Heart left ventricle (tissue), 16 donors: ENCODE measurements at regions not wholly inside any gene's neighbourhood (a gene's known extent, or its start where the extent isn't known, plus 50 kb on each side); places are given as distances from the start of the nearest gene placed in this dataset.

Experiments
- ATAC-seq, 4 donors: fragments of 200-7000 bp; cut with Tn5 transposase; one replicate each; pipeline ENCODE4 v1.9.1; 2020 to 2022; ENCODE audit warnings: moderate library complexity in 4 of 4, mild to moderate bottlenecking in 3 of 4, moderate number of reproducible peaks in 1 of 4
- DNase-seq, 5 donors: peaks; one replicate each; pipeline ENCODE4 v3.0.0-alpha.2; 2020
- H3K27ac ChIP-seq, 12 donors: fragments of 200-600 bp; sonication (generic) in 4 of 12; one replicate each; pipeline versions ENCODE4 v1.5.0 to v1.8.0; 2016 to 2022; ENCODE audit warnings: mild to moderate bottlenecking in 2 of 12
- H3K27me3 ChIP-seq, 9 donors: fragments of 200-600 bp; sonication (generic) in 2 of 9; one replicate each; pipeline versions ENCODE4 v1.5.1 to v1.8.0; 2016 to 2022; ENCODE audit warnings: mild to moderate bottlenecking in 3 of 9
- H3K36me3 ChIP-seq, 9 donors: fragments of 200-600 bp; sonication (generic) in 2 of 9; one replicate each; pipeline versions ENCODE4 v1.5.0 to v1.8.0; 2018 to 2022; ENCODE audit warnings: mild to moderate bottlenecking in 2 of 9
- H3K4me1 ChIP-seq, 12 donors: fragments of 200-600 bp; sonication (generic) in 4 of 12; one replicate each; pipeline versions ENCODE4 v1.5.0 to v1.8.0; 2016 to 2022; ENCODE audit warnings: mild to moderate bottlenecking in 3 of 12
- H3K4me3 ChIP-seq, 12 donors: fragments of 200-600 bp; sonication (generic) in 4 of 12; one replicate each; pipeline versions ENCODE4 v1.5.0 to v1.8.0; 2017 to 2022; ENCODE audit warnings: mild to moderate bottlenecking in 9 of 12, moderate library complexity in 4 of 12
- H3K9me3 ChIP-seq, 12 donors: fragments of 200-600 bp; sonication (generic) in 4 of 12; one replicate each; pipeline versions ENCODE4 v1.5.0 to v1.8.0; 2016 to 2022; ENCODE audit warnings: mild to moderate bottlenecking in 1 of 12
- CTCF ChIP-seq, 12 donors: fragments of 200-600 bp; sonication (generic) in 4 of 12; IDR thresholded peaks; one replicate each; pipeline versions ENCODE4 v1.5.0 to v1.8.0; 2018 to 2022; ENCODE audit warnings: antibody characterized with exemption in 12 of 12, mild to moderate bottlenecking in 5 of 12
- POLR2A ChIP-seq, 2 donors: fragments of 450-650 bp; IDR thresholded peaks; one replicate each; pipeline ENCODE4 v1.6.1; 2017; ENCODE audit warnings: antibody characterized with exemption in 2 of 2, mild to moderate bottlenecking in 2 of 2, moderate library complexity in 2 of 2
- WGBS, 4 donors: extraction: QIAGEN DNeasy Blood & Tissue Kit in 2 of 4; methylation state at CpG; one replicate each; pipeline versions ENCODE4 v1.1.5 to v1.1.7; 2013 to 2018; 5-methylcytosine and 5-hydroxymethylcytosine counted together
- intact Hi-C, 10 donors: fragments of 100-400 bp; cut with DNase I; formaldehyde crosslinking; loops; one replicate each; pipeline versions ENCODE4 v1.11.1 to v1.14.2; 2022
- donor health status: ischemic (EF 13 %, LVEDD 7.1; RV severe dilation, severe dysfunction).
- donor health status: healthy with polysubstance abuse.
- donor health status: DM: no; HTN: yes; CAD: no.
- donor health status: DM: no; HTN: no; CAD: no.
- donor health status: ischemic (EF 25% LVEDD 6.9; RV normal size, moderate dysfunction).
- donor health status: ischemic (EF 25% LVEDD 5.7; RV mildly dilated, moderate dysfunction).
- donor health status: healthy.
- donor health status: DM: yes; HTN: yes; CAD: no.
- donor health status: ischemic (EF 35%, LVEDD 5.7; RV mildly dilated, moderate dysfunction).
- donor health status: nonischemic (EF 11% LVEDD 7.7; RV severe dilation, severe dysfunction).
- donor health status: DM: yes; HTN: yes; CAD: no.
- donor health status: PGD.
- donor health status: ischemic (EF 29% LVEDD 5.4; RV normal size, mild dysfunction).
- donor health status: nonischemic (EF 23%, LVEDD 6.1; RV moderate dilation, normal function).

GRCh38 chr9:1877951-1878350 is 137.2 kb upstream of the SMARCA2 start:
- Histone ChIP-seq H3K36me3 (no peaks in the 10 kb centered on the region), H3K27ac (no peak overlapping the region), H3K27me3 (no peaks in the 10 kb centered on the region), H3K4me1 (no peaks in the 10 kb centered on the region), H3K9me3 (no peaks in the 10 kb centered on the region), H3K4me3 (no peak overlapping the region)
- 75 to 84% (median 79%) methylated on average over 4 of the region's 4 CpGs for WGBS, 4 donors
- intact Hi-C loops = no loop called here
- no peak for DNase-seq
- ATAC-seq = no peak
- TF ChIP-seq CTCF (IDR thresholded peaks at IDR 0.05) = no peak
- TF ChIP-seq POLR2A (IDR thresholded peaks at IDR 0.05) = no peak

GRCh38 chr9:1878811-1879210 is 136.3 kb upstream of the SMARCA2 start:
- TF ChIP-seq CTCF (IDR thresholded peaks at IDR 0.05) = no peak
- TF ChIP-seq POLR2A (IDR thresholded peaks at IDR 0.05) = no peak
- no peaks in the 10 kb centered on the region for H3K4me1 ChIP-seq
- H3K4me3 ChIP-seq = no peak overlapping the region
- H3K9me3 ChIP-seq = no peaks in the 10 kb centered on the region
- H3K36me3 ChIP-seq = no peaks in the 10 kb centered on the region
- ATAC-seq (no peak), DNase-seq (no peak)
- H3K27me3 ChIP-seq = no peaks in the 10 kb centered on the region
- 73 to 89% (median 84%) methylated on average over 3 of the region's 3 CpGs for WGBS, 4 donors
- no peak overlapping the region for H3K27ac ChIP-seq
- intact Hi-C loops = no loop called here

DNA sequence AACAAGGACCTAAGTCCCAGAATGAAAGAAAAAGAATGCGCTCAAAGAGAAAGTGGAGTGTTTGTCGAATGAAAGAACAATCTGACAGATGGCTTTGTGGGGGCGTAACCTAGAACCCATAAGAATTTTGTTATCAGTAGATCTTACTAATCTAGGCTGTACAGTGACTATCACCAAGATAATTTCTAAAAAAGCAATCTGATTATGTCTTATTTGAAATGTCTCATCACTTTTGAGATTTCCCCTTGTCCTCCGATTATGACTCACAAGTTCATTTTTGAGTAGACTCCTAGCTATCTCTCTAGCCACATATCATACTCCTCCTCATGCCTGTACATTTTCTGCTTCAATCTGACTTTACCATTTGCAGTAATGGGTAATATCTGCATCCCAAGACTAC is 135.6 kb upstream of the SMARCA2 start:
- H3K4me1 ChIP-seq = no peaks in the 10 kb centered on the region
- H3K27me3 ChIP-seq = no peaks in the 10 kb centered on the region
- H3K9me3 ChIP-seq = no peaks in the 10 kb centered on the region
- H3K36me3 ChIP-seq = no peaks in the 10 kb centered on the region
- ATAC-seq (no peak), DNase-seq (no peak)
- TF ChIP-seq POLR2A (IDR thresholded peaks at IDR 0.05) = no peak
- no peak overlapping the region for H3K4me3 ChIP-seq
- H3K27ac ChIP-seq = no peak overlapping the region
- 92 to 93% (median 93%) methylated on average over 4 of the region's 4 CpGs for WGBS, 4 donors
- intact Hi-C loops = no loop called here

DNA sequence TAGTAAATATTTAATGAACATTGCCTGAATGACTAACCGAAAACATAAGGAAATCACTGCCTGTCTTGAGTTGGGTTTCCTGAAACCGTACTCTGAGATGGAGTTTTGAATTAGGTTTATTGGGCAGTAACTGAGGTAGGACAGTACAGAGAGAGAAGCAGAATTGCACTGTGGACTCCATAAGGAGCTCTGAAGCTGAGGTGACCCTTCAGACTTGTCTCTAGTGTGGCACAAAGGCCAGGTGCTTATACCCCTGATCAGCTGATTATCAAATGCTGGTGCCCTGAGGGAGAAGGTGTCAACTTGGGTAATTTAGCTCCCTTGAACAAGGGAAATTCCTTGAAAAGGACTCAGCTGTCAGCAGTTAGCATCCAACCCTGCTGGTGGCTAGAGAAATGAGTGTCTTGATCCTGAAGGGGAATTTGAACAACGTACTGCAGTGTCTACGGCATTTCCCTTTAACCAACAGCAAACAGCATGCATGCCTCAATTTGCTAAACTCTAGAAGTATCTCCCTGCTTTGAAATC is 135.0 kb upstream of the SMARCA2 start:
- 87 to 92% (median 88%) methylated on average over 4 of the region's 4 CpGs for WGBS, 4 donors
- Histone ChIP-seq H3K4me3 (no peak overlapping the region), H3K4me1 (no peaks in the 10 kb centered on the region), H3K27me3 (no peaks in the 10 kb centered on the region), H3K9me3 (no peaks in the 10 kb centered on the region), H3K27ac (no peak overlapping the region), H3K36me3 (no peaks in the 10 kb centered on the region)
- intact Hi-C loops = no loop called here
- no peak for DNase-seq
- TF ChIP-seq POLR2A (IDR thresholded peaks at IDR 0.05) (no peak), CTCF (IDR thresholded peaks at IDR 0.05) (no peak)
- no peak for ATAC-seq

DNA sequence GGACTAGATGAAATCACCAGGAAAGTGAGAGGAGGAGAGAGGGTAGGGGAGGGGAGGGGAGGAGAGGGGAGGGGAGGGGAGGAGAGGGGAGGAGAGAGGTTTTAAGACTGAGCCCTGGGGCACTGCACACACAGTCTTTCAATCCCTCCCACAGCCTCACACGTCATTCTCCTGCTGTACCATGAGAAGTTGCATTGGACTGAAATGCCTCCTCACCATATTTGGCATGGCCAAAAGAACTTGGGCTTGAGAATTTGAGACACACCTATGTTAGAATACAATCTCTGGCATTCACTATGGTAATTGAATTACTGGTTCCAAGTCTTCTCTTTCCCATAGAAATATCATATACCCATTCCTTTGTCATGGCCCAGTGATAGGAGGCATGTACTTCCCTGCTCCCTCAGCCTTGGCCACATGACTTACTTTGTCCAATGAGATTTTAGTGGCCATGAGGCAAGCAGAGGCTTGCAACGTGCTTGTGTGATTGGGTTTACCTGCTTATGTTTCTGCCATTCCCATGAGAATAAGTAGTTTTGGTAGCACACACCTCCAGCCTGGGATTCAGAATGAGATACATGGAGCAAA is 133.3 kb upstream of the SMARCA2 start:
- Histone ChIP-seq H3K9me3 (no peaks in the 10 kb centered on the region), H3K4me3 (no peak overlapping the region), H3K4me1 (no peaks in the 10 kb centered on the region), H3K27me3 (no peaks in the 10 kb centered on the region), H3K27ac (no peak overlapping the region), H3K36me3 (no peaks in the 10 kb centered on the region)
- no peak for DNase-seq
- ATAC-seq = no peak
- TF ChIP-seq POLR2A (IDR thresholded peaks at IDR 0.05) (no peak), CTCF (IDR thresholded peaks at IDR 0.05) (no peak)
- intact Hi-C loops = no loop called here
- WGBS, 4 donors = 46 to 64% (median 54%) methylated on average over 2 of the region's 2 CpGs
